HUES48 (cell line): ENCODE measurements at regions not wholly inside any gene's neighbourhood (a gene's known extent, or its start where the extent isn't known, plus 50 kb on each side); places are given as distances from the start of the nearest gene placed in this dataset.
"Not testable (repeated sequence)": the region's sequence is repeated elsewhere in the genome, so short reads cannot be mapped to it uniquely, and the experiment has no call there.

ENCODE experiments used
- H3K27ac ChIP-seq: one replicate; pipeline ENCODE4 v1.7.0; 2013; ENCODE audit warnings: low read depth, low read length, inconsistent platforms
- H3K27me3 ChIP-seq: 2 replicates; pipeline ENCODE4 v1.6.1; 2013; ENCODE audit warnings: mild to moderate bottlenecking, low read length; ENCODE audit not compliant: control insufficient read depth, insufficient read depth
- H3K36me3 ChIP-seq: 2 replicates; pipeline ENCODE4 v1.6.1; 2013; ENCODE audit warnings: low read length; ENCODE audit not compliant: control insufficient read depth, insufficient read depth
- H3K4me1 ChIP-seq: 2 replicates; pipeline ENCODE4 v1.6.1; 2013; ENCODE audit warnings: mild to moderate bottlenecking, low read length; ENCODE audit not compliant: control insufficient read depth, insufficient read depth
- H3K4me3 ChIP-seq: 2 replicates; pipeline ENCODE4 v1.5.1; 2013; ENCODE audit warnings: mild to moderate bottlenecking, low read depth, low read length
- H3K9ac ChIP-seq: 2 replicates; pipeline ENCODE4 v1.6.1; 2013; ENCODE audit warnings: mild to moderate bottlenecking, low read depth, low read length, moderate library complexity
- H3K9me3 ChIP-seq: 2 replicates; pipeline ENCODE4 v1.6.1; 2013; ENCODE audit warnings: low read length; ENCODE audit not compliant: control insufficient read depth, insufficient read depth

DNA sequence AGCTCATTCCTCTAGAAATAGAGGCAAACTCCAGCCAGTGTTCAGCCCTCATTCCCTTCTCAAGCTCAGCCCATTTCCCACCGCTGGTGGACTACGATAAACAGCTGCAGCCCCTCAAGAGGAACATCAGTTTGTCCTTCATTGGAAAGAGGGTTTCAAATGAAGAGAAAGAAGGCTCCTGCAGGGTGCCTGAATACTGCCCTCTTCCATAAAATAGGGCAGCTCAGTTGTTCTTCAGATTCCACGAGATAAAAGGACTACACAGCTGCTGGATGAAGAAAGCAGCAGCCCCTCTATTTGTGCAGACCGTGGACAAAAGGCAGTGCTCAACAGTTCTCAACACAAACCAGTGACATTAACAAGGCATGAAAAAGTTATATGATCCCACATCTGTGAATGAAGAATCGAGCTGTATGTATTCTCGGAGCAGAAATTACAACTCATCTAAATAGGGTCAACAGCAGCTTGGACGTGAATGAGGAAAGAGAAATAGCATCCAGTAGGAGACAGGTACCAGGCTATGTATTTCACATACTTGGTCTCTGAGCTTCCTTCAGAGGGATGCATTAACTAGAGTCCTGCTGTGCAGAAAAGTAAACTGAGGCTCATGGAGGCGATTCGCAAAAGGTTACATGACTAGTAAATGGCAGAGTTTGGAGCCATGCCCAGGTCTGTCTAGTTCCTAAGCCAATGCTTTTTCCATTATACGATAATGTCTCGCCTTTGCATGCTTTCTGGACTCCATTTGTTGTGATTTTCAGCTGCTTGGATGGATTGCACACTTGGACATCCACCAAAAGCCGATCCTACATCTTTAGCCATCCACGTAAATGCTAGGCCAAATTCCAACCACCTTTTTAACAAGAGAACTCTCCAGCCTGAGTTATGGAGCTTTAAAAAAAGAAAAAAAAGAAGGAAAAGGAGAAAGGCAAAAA, 301.2 kb upstream of the PPARGC1A start:
- Histone ChIP-seq H3K9ac (no peak overlapping the region), H3K27ac (no peak overlapping the region), H3K27me3 (no peaks in the 10 kb centered on the region), H3K9me3 (no peaks in the 10 kb centered on the region), H3K36me3 (no peaks in the 10 kb centered on the region), H3K4me3 (no peak overlapping the region), H3K4me1 (no peaks in the 10 kb centered on the region)

DNA sequence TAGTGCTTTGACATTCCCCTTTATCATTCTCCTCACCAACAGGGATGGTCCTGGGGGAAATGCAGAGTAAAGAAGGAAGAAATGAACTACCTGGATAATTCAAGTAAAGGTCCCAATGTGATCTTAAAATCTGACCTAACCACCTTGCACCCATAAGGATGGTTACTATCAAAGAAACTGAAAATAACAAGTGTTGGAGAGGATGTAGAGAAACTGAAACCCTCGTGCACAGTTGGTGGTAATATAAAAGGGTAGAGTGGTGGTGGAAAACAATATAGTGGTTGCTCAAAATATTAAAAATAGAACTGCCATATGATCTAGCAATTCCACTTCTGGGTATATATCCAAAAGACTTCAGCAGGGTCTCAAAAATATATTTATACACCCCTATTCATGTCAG, 298.6 kb upstream of the PPARGC1A start:
- no peaks in the 10 kb centered on the region for H3K27me3 ChIP-seq
- H3K36me3 ChIP-seq: no peaks in the 10 kb centered on the region
- H3K4me3 ChIP-seq: no peak overlapping the region
- no peaks in the 10 kb centered on the region for H3K4me1 ChIP-seq
- no peak overlapping the region for H3K9ac ChIP-seq
- H3K27ac ChIP-seq: no peak overlapping the region
- no peaks in the 10 kb centered on the region for H3K9me3 ChIP-seq

DNA sequence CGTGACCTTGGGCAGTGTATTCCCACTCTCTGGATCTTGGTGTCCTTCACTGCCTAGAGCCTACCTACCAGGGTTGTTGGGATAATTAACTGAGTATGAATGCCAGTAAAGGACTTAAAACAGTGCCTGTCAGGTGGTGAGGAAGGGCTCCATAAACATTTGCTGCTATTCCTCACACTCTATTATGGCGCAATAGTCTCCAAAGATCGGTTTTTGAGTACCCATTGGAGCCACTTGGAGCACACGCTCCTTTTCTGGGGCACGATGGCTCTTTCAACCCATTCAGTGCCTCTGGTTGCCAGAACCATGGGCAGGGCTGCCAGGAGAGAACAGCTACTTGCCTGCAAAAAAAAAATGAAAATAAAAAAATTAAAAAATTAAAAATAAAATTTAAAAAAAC, 296.6 kb upstream of the PPARGC1A start:
- Histone ChIP-seq H3K27me3 (no peaks in the 10 kb centered on the region), H3K9ac (no peak overlapping the region), H3K9me3 (no peaks in the 10 kb centered on the region), H3K4me1 (no peaks in the 10 kb centered on the region), H3K4me3 (no peak overlapping the region), H3K27ac (no peak overlapping the region), H3K36me3 (no peaks in the 10 kb centered on the region)

DNA sequence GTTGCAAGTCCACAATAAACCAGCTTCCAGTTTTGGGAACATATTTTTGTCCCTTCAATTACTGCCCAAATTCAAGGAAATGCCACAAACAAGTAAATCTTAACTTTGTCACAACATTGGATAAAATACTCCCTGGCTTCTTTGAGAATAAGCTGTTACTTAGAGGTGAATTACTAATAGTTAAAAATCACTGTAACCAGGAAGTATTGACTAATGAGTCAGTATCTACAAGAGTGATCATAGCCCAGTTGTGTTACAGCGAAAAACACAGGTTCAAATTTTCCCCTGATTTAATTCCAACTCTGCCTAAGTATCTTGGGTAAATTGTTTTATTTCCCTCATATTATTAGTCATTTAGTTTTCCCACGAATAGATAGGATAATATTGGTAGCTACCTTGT, 291.2 kb upstream of the PPARGC1A start:
- Histone ChIP-seq H3K9me3 (no peaks in the 10 kb centered on the region), H3K4me1 (peaks cover 3% of the 10 kb centered on the region; the same call in 1 of the 2 replicates), H3K27ac (no peak overlapping the region), H3K36me3 (no peaks in the 10 kb centered on the region), H3K27me3 (no peaks in the 10 kb centered on the region), H3K4me3 (no peak overlapping the region), H3K9ac (no peak overlapping the region)

DNA sequence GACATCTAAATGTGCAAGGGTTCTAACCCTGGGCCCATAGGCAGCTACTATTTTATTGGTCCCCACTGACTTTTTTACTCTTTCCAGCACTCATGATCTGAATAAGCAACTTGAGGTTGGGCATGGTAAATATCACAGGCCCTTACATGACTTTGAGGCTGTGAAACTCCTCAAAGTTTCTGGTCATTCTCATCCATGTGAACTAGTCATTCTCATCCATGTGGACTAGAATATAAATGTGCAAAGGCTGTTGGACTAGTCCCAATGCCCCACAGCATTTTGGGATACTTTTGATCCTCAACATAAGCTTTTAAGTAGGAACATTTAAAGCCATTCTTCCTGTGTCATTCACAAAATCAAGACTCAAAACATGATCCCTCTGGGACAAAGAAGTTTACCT, 290.7 kb upstream of the PPARGC1A start:
- Histone ChIP-seq H3K27ac (no peak overlapping the region), H3K4me1 (peaks cover 5% of the 10 kb centered on the region; the same call in 1 of the 2 replicates), H3K27me3 (no peaks in the 10 kb centered on the region), H3K4me3 (no peak overlapping the region), H3K9me3 (no peaks in the 10 kb centered on the region), H3K9ac (no peak overlapping the region), H3K36me3 (no peaks in the 10 kb centered on the region)

DNA sequence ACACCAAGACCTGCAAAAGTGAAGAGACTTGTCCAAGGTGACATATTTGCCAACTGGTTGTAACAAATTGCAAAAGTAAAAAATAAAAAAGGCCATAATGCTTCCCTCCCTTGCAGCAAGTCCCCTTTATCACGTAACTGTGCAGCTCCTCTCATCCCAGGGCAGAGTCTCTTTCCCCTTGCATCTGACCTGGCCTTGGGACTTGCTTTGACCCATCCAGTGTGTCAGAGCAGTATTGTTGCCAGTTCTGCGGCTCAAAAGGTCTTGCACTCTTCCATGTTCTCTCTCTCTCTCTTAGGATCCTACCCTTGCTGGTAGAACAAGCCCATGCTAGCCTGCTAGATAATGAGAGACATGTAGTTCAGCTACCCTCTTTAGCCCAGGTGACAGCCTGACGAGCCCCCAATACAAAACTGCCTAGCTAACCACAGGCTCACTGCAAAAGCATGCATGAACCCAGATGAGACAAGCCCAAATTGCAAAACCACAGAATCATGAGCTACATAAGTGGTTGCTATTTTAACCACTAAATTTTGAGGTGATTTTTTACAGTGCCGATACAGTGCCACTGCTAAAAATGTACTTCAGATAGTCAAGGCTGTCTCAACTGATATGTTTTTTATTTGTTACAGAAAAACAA, 289.5 kb upstream of the PPARGC1A start:
- Histone ChIP-seq H3K4me3 (no peak overlapping the region), H3K9ac (no peak overlapping the region), H3K4me1 (peaks cover 5% of the 10 kb centered on the region; the same call in 1 of the 2 replicates), H3K9me3 (no peaks in the 10 kb centered on the region), H3K36me3 (no peaks in the 10 kb centered on the region), H3K27ac (no peak overlapping the region), H3K27me3 (no peaks in the 10 kb centered on the region)

DNA sequence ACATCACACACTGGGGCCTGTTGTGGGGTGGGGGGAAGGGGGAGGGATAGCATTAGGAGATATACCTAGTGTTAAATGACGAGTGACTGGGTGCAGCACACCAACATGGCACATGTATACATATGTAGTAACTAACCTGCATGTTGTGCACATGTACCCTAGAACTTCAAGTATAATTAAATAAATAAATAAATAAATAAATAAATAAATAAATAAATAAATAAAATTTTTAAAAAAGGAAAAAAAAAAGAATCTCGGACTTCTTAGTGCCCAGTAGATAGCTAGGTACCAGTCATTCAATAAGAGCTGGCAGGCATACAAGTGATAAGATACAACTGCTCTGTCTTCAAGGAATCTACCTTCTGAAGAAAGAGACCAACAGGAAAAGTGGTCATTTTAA, 287.6 kb upstream of the PPARGC1A start:
- H3K36me3 ChIP-seq, H3K9ac ChIP-seq, H3K9me3 ChIP-seq, H3K4me1 ChIP-seq, H3K4me3 ChIP-seq, H3K27me3 ChIP-seq, H3K27ac ChIP-seq: not testable (repeated sequence)

DNA sequence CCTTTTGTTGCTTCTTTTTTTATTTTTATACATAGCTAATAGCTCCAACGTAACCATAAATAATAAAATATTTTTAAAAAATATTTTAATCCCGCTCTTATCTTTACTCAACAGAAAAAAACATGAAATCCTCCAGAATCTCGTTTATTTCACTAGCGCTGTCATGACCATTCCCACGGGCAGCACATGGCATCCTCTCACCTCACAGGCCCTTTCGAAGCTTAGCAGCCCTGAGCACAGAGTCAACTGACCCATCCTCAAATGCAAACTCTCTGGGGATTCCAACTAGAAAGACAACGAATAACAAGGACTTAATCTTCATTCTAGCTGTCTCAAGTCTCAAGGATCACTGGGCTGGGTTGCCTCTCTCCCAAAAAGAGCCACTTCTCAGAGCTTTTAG, 285.9 kb upstream of the PPARGC1A start:
- no peak overlapping the region for H3K4me3 ChIP-seq
- H3K9ac ChIP-seq: no peak overlapping the region
- H3K4me1 ChIP-seq: peaks cover 5% of the 10 kb centered on the region; the same call in 1 of the 2 replicates
- H3K36me3 ChIP-seq: no peaks in the 10 kb centered on the region
- no peak overlapping the region for H3K27ac ChIP-seq
- H3K27me3 ChIP-seq: no peaks in the 10 kb centered on the region
- H3K9me3 ChIP-seq: no peaks in the 10 kb centered on the region

DNA sequence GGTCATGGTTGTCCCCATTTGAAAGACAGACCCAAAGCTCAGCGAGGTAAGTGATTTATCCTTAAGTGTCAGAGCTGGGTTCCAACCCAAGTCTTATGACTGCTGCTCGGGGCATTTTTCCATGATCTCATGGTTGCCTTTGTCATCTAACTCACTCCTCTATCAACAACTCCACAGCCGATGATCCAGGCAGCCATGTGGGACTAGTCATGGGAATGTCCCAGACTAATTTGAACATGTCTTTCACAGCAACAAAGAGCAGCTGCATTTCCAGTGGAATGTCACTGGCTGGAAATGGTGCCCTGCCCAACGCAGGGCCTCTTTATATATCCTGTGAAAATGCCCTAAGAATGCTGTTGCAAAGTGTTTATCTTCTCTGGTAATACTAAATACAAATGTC, 284.8 kb upstream of the PPARGC1A start:
- Histone ChIP-seq H3K27me3 (no peaks in the 10 kb centered on the region), H3K9ac (no peak overlapping the region), H3K36me3 (no peaks in the 10 kb centered on the region), H3K4me3 (no peak overlapping the region), H3K9me3 (no peaks in the 10 kb centered on the region), H3K27ac (no peak overlapping the region), H3K4me1 (peaks cover 5% of the 10 kb centered on the region; the same call in 1 of the 2 replicates)

DNA sequence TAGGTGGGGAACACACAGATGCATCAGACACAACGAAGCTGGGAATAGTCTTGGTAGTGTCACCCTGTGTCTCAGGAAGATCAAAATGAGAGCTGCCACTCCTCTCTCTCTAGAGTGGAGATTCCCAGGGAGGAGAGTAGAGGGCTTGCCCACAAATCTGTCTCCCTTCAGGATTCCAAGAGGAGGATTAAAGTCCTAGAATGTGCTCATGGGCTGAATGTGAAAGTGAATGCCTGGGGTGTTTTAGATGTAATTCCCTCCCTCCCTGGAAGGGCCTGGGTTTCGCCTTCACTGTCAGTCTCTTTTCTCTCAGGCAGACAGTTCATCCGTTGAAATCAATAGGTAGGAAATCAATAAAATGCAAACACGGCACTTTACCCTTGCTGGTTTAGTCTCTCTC, 282.6 kb upstream of the PPARGC1A start:
- H3K27me3 ChIP-seq: no peaks in the 10 kb centered on the region
- H3K9me3 ChIP-seq: no peaks in the 10 kb centered on the region
- H3K36me3 ChIP-seq: no peaks in the 10 kb centered on the region
- peaks cover 5% of the 10 kb centered on the region; the same call in 1 of the 2 replicates for H3K4me1 ChIP-seq
- H3K9ac ChIP-seq: no peak overlapping the region
- H3K27ac ChIP-seq: no peak overlapping the region
- H3K4me3 ChIP-seq: no peak overlapping the region

DNA sequence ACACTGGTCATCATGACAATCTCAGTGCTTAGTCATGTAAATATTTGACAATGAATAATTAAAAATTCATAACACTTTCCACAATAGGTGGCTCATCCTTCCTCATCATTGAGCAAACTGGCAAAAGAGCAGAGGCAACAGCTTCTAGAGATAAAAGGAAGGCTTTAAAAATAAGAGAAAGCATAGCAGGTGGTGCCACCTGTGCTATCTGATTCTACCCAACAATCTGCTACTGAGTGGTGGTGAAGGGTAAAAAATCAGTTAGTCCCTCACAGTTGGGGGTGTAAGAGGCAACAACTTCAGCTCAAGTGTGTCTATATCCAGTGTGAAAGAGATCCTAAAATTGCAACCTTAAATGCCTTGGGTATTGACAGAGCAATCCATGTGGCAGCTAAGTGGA, 280.1 kb upstream of the PPARGC1A start:
- no peak overlapping the region for H3K4me3 ChIP-seq
- no peak overlapping the region for H3K27ac ChIP-seq
- H3K4me1 ChIP-seq: no peaks in the 10 kb centered on the region
- no peaks in the 10 kb centered on the region for H3K9me3 ChIP-seq
- H3K36me3 ChIP-seq: no peaks in the 10 kb centered on the region
- no peak overlapping the region for H3K9ac ChIP-seq
- no peaks in the 10 kb centered on the region for H3K27me3 ChIP-seq
